Type B pancreatic cell (in vitro differentiated cells): ENCODE measurements at regions not wholly inside any gene's neighbourhood (a gene's known extent, or its start where the extent isn't known, plus 50 kb on each side); places are given as distances from the start of the nearest gene placed in this dataset.

Source experiments
- DNase-seq: peaks from one replicate; pipeline ENCODE4 v3.0.0; 2021; ENCODE audit warnings: mixed read lengths; ENCODE audit not compliant: unreplicated experiment; ENCODE audit errors: extremely low spot score
- H3K27ac Mint-ChIP-seq: 2 replicates; pipeline ENCODE4 v1.8.0; 2021; ENCODE audit warnings: mild to moderate bottlenecking, mixed read lengths
- H3K27me3 Mint-ChIP-seq: 2 replicates; pipeline ENCODE4 v1.8.0; 2021; ENCODE audit warnings: mixed read lengths
- H3K36me3 Mint-ChIP-seq: 2 replicates; pipeline ENCODE4 v1.8.0; 2021; ENCODE audit warnings: mixed read lengths
- H3K4me1 Mint-ChIP-seq: one replicate; pipeline ENCODE4 v1.8.0; 2021; ENCODE audit warnings: mixed read lengths; ENCODE audit not compliant: unreplicated experiment
- H3K4me3 Mint-ChIP-seq: 2 replicates; pipeline ENCODE4 v1.8.0; 2021; ENCODE audit warnings: mild to moderate bottlenecking, mixed read lengths
- H3K9me3 Mint-ChIP-seq: 2 replicates; pipeline ENCODE4 v1.8.0; 2021; ENCODE audit warnings: mixed read lengths
- CTCF ChIP-seq: fragments of 200-600 bp; sonication (generic); conservative IDR thresholded peaks from 2 replicates; pipeline ENCODE4 v1.5.0; 2021; ENCODE audit warnings: antibody characterized with exemption, mild to moderate bottlenecking

GRCh38 chr9:18124760-18125159 is 349.2 kb upstream of the ADAMTSL1 start:
- no peaks in the 10 kb centered on the region for H3K27me3 Mint-ChIP-seq
- no peaks in the 10 kb centered on the region for H3K4me1 Mint-ChIP-seq
- no peak overlapping the region for H3K4me3 Mint-ChIP-seq
- no peak overlapping the region for H3K27ac Mint-ChIP-seq
- H3K36me3 Mint-ChIP-seq: no peaks in the 10 kb centered on the region
- no peak for TF ChIP-seq CTCF
- no peaks in the 10 kb centered on the region for H3K9me3 Mint-ChIP-seq
- no peak for DNase-seq

DNA sequence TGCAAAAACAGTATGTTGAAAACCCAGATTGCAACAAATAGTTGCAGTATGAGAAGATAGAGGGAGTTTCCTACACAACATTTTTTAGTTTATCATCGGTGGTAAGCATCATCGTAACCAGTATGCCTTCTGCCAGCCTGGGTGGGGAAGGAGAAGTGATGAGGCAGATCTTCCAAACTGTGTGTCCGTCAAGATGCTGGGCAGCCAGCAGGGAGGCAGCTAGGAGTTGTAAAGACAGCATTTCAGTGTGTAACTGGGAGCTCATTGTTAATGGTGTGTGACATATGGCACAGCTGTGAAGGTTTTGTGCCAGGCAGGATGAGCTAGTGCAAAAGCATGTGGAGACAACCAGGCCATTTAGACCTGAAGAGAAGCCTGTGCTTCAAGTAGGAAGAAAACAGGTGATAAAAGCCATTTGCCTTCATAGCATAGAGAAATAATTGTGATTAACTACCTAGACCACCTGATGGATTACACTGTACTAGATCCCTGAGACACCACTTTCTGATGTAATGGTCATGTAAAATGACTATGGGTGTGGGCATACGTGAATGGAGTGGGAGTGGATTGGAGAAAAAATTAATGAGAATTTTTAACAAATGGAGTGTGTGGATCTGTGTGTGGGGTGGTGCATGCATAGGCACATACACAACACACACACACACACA is 347.0 kb upstream of the ADAMTSL1 start:
- H3K27ac Mint-ChIP-seq: no peak overlapping the region
- H3K27me3 Mint-ChIP-seq: no peaks in the 10 kb centered on the region
- H3K36me3 Mint-ChIP-seq: peaks cover 1% of the 10 kb centered on the region
- DNase-seq: no peak
- no peak for TF ChIP-seq CTCF
- H3K4me3 Mint-ChIP-seq: no peak overlapping the region
- peaks cover under 1% of the 10 kb centered on the region for H3K9me3 Mint-ChIP-seq
- H3K4me1 Mint-ChIP-seq: no peaks in the 10 kb centered on the region

DNA sequence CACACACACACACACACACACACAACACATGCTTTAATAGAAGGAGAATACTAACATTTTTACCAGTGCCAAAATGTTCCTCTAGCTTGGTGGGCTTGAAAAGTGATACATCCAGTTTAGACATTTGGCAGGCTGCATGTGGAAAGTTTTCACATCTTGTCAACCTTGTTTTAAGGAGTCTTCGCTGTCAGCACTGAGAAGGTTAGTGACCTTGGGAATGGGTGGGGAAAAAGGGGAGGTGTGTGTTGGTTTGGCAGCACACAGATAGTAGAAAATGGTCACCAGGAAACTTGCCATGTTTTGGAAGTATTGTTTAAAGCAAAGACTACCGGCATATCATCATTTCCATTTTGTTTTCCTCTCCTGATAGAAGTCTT is 346.5 kb upstream of the ADAMTSL1 start:
- peaks cover 5% of the 10 kb centered on the region for H3K9me3 Mint-ChIP-seq
- no peak for TF ChIP-seq CTCF
- peaks cover 6% of the 10 kb centered on the region for H3K36me3 Mint-ChIP-seq
- DNase-seq: no peak
- no peaks in the 10 kb centered on the region for H3K27me3 Mint-ChIP-seq
- H3K4me3 Mint-ChIP-seq: no peak overlapping the region
- no peaks in the 10 kb centered on the region for H3K4me1 Mint-ChIP-seq
- no peak overlapping the region for H3K27ac Mint-ChIP-seq

GRCh38 chr9:18129809-18130334 is 344.1 kb upstream of the ADAMTSL1 start:
- Mint-ChIP-seq H3K36me3 (peaks cover 7% of the 10 kb centered on the region), H3K27ac (no peak overlapping the region), H3K9me3 (peaks cover 8% of the 10 kb centered on the region), H3K27me3 (no peaks in the 10 kb centered on the region), H3K4me3 (no peak overlapping the region), H3K4me1 (peaks cover 4% of the 10 kb centered on the region)
- TF ChIP-seq CTCF: no peak
- DNase-seq: no peak

- no peak for TF ChIP-seq CTCF
- Mint-ChIP-seq H3K36me3 (peaks cover 7% of the 10 kb centered on the region), H3K27me3 (peaks cover 8% of the 10 kb centered on the region), H3K4me3 (no peak overlapping the region), H3K27ac (no peak overlapping the region), H3K4me1 (peaks cover 7% of the 10 kb centered on the region), H3K9me3 (peaks cover 8% of the 10 kb centered on the region)
- no peak for DNase-seq
Measured at GRCh38 chr9:18136354-18136994, 337.5 kb upstream of the ADAMTSL1 start.
